Trophoblast cell (in vitro differentiated cells and primary cell): ENCODE measurements at regions not wholly inside any gene's neighbourhood (a gene's known extent, or its start where the extent isn't known, plus 50 kb on each side); places are given as distances from the start of the nearest gene placed in this dataset.

Experiments used
- DNase-seq, 2 donors: peaks; one replicate each; pipeline ENCODE4 v3.0.0-alpha.2; 2016
- H2AFZ ChIP-seq: 2 replicates; pipeline ENCODE4 v1.6.1; 2013; ENCODE audit warnings: low read length, moderate library complexity, mild to moderate bottlenecking; ENCODE audit not compliant: insufficient read depth, poor library complexity
- H2AK5ac ChIP-seq: 2 replicates; pipeline ENCODE4 v1.6.1; 2013; ENCODE audit warnings: mild to moderate bottlenecking, low read length
- H2BK120ac ChIP-seq: 2 replicates; pipeline ENCODE4 v1.6.1; 2013; ENCODE audit warnings: low read length, mild to moderate bottlenecking, moderate library complexity; ENCODE audit not compliant: insufficient read depth, poor library complexity
- H2BK12ac ChIP-seq: 2 replicates; pipeline ENCODE4 v1.6.1; 2013; ENCODE audit warnings: mild to moderate bottlenecking, low read length, moderate library complexity
- H2BK5ac ChIP-seq: 2 replicates; pipeline ENCODE4 v1.6.1; 2013; ENCODE audit warnings: low read length, low read depth, moderate library complexity, mild to moderate bottlenecking; ENCODE audit not compliant: poor library complexity
- H3K14ac ChIP-seq: 2 replicates; pipeline ENCODE4 v1.6.1; 2013; ENCODE audit warnings: mild to moderate bottlenecking, low read length
- H3K18ac ChIP-seq: 2 replicates; pipeline ENCODE4 v1.6.1; 2013; ENCODE audit warnings: mild to moderate bottlenecking, low read length
- H3K23ac ChIP-seq: 2 replicates; pipeline ENCODE4 v1.6.1; 2013; ENCODE audit warnings: low read length
- H3K27ac ChIP-seq: 2 replicates; pipeline ENCODE4 v1.5.1; 2013; ENCODE audit warnings: low read depth, mild to moderate bottlenecking, inconsistent platforms, low read length, moderate library complexity
- H3K27me3 ChIP-seq: 2 replicates; pipeline ENCODE4 v1.6.1; 2013; ENCODE audit warnings: inconsistent platforms, mild to moderate bottlenecking, low read length, moderate library complexity; ENCODE audit not compliant: insufficient read depth
- H3K36me3 ChIP-seq, 2 experiments: 1 replicate in 1 of 2; 2 replicates in 1 of 2; pipeline ENCODE4 v1.6.1; 2013; ENCODE audit warnings: low read length in 2 of 2, mild to moderate bottlenecking in 2 of 2, moderate library complexity in 1 of 2; ENCODE audit not compliant: insufficient read depth in 2 of 2, control insufficient read depth in 1 of 2
- H3K4ac ChIP-seq: 2 replicates; pipeline ENCODE4 v1.6.1; 2013; ENCODE audit warnings: low read depth, mild to moderate bottlenecking, low read length, moderate library complexity
- H3K4me1 ChIP-seq, 2 experiments: 1 replicate in 1 of 2; 2 replicates in 1 of 2; pipeline ENCODE4 v1.6.1; 2013; ENCODE audit warnings: low read length in 2 of 2, mild to moderate bottlenecking in 2 of 2, moderate library complexity in 1 of 2; ENCODE audit not compliant: insufficient read depth in 2 of 2, control insufficient read depth in 1 of 2
- H3K4me2 ChIP-seq: 2 replicates; pipeline ENCODE4 v1.6.1; 2013; ENCODE audit warnings: inconsistent platforms, mild to moderate bottlenecking, low read length, moderate library complexity
- H3K4me3 ChIP-seq: 2 replicates; pipeline ENCODE4 v1.5.1; 2013; ENCODE audit warnings: mild to moderate bottlenecking, low read depth, low read length, inconsistent platforms
- H3K79me1 ChIP-seq: one replicate; pipeline ENCODE4 v1.6.1; 2013; ENCODE audit warnings: low read length
- H3K79me2 ChIP-seq: 2 replicates; pipeline ENCODE4 v1.6.1; 2013; ENCODE audit warnings: low read length, mild to moderate bottlenecking; ENCODE audit not compliant: control insufficient read depth, insufficient read depth, poor library complexity
- H3K9ac ChIP-seq: 2 replicates; pipeline ENCODE4 v1.6.1; 2013; ENCODE audit warnings: mild to moderate bottlenecking, low read length
- H3K9me3 ChIP-seq: 2 replicates; pipeline ENCODE4 v1.6.1; 2013; ENCODE audit warnings: low read depth, mild to moderate bottlenecking, control low read depth, inconsistent platforms, low read length; ENCODE audit not compliant: insufficient read depth
- H4K12ac ChIP-seq: 2 replicates; pipeline ENCODE4 v1.6.1; 2013; ENCODE audit warnings: low read depth, mild to moderate bottlenecking, low read length, moderate library complexity
- H4K8ac ChIP-seq: 2 replicates; pipeline ENCODE4 v1.6.1; 2013; ENCODE audit warnings: low read depth, mild to moderate bottlenecking, low read length, moderate library complexity
- H4K91ac ChIP-seq: one replicate; pipeline ENCODE4 v1.6.1; 2013; ENCODE audit warnings: low read depth, mild to moderate bottlenecking, low read length, moderate library complexity
- WGBS: extraction: QIAGEN DNeasy Blood & Tissue Kit; methylation state at CpG from one replicate; pipeline ENCODE4 v1.1.7; 2013; ENCODE audit warnings: missing lambda C conversion rate; ENCODE audit not compliant: insufficient read length, insufficient coverage; ENCODE audit errors: extremely low coverage; 5-methylcytosine and 5-hydroxymethylcytosine counted together

- WGBS: no CpG with 5 or more reads among the region's 2 CpGs
- no peak overlapping the region for H3K9ac ChIP-seq
- H3K4me3 ChIP-seq: no peak overlapping the region
- no peak overlapping the region for H3K14ac ChIP-seq
- no peaks in the 10 kb centered on the region for H3K4me1 ChIP-seq
- no peak overlapping the region for H2AFZ ChIP-seq
- no peaks in the 10 kb centered on the region for H3K36me3 ChIP-seq
- no peak overlapping the region for H3K27ac ChIP-seq
- no peak for DNase-seq
- H3K4me2 ChIP-seq: no peak overlapping the region
- H3K27me3 ChIP-seq: no peaks in the 10 kb centered on the region
- H3K9me3 ChIP-seq: no peaks in the 10 kb centered on the region
- H3K4ac ChIP-seq: no peak overlapping the region
- H3K18ac ChIP-seq: no peak overlapping the region
- H4K12ac ChIP-seq: no peak overlapping the region
- no peak overlapping the region for H3K23ac ChIP-seq
- no peak overlapping the region for H2BK120ac ChIP-seq
- no peaks in the 10 kb centered on the region for H3K79me1 ChIP-seq
- no peak overlapping the region for H4K8ac ChIP-seq
- H4K91ac ChIP-seq: no peak overlapping the region
- H2BK12ac ChIP-seq: no peak overlapping the region
- H3K79me2 ChIP-seq: no peaks in the 10 kb centered on the region
- no peak overlapping the region for H2AK5ac ChIP-seq
- no peak overlapping the region for H2BK5ac ChIP-seq
These were observed 548.3 kb upstream of the CDH18 start for GRCh38 chr5:20536341-20536740.

- Histone ChIP-seq H3K4ac (no peak overlapping the region), H2BK5ac (no peak overlapping the region), H3K9me3 (no peaks in the 10 kb centered on the region), H3K79me1 (no peaks in the 10 kb centered on the region), H3K27me3 (no peaks in the 10 kb centered on the region), H2BK120ac (no peak overlapping the region), H4K8ac (no peak overlapping the region), H4K91ac (no peak overlapping the region), H3K36me3 (no peaks in the 10 kb centered on the region), H3K18ac (no peak overlapping the region), H3K4me3 (no peak overlapping the region), H3K79me2 (no peaks in the 10 kb centered on the region), H3K4me1 (no peaks in the 10 kb centered on the region), H3K4me2 (no peak overlapping the region), H3K23ac (no peak overlapping the region), H2BK12ac (no peak overlapping the region), H3K9ac (no peak overlapping the region), H2AFZ (no peak overlapping the region), H2AK5ac (no peak overlapping the region), H4K12ac (no peak overlapping the region), H3K27ac (no peak overlapping the region), H3K14ac (no peak overlapping the region)
- no CpG with 5 or more reads among the region's 1 CpG for WGBS
- DNase-seq: no peak
These were observed 540.5 kb upstream of the CDH18 start for GRCh38 chr5:20528471-20528870.

- Histone ChIP-seq H2BK5ac (no peak overlapping the region), H4K8ac (no peak overlapping the region), H3K9me3 (no peaks in the 10 kb centered on the region), H3K27ac (no peak overlapping the region), H3K23ac (no peak overlapping the region), H3K4me2 (no peak overlapping the region), H3K9ac (no peak overlapping the region), H3K79me2 (no peaks in the 10 kb centered on the region), H3K4ac (no peak overlapping the region), H3K14ac (no peak overlapping the region), H2BK12ac (no peak overlapping the region), H4K12ac (no peak overlapping the region), H2AK5ac (no peak overlapping the region), H3K4me3 (no peak overlapping the region), H3K27me3 (no peaks in the 10 kb centered on the region), H2AFZ (no peak overlapping the region), H3K79me1 (no peaks in the 10 kb centered on the region), H3K36me3 (no peaks in the 10 kb centered on the region), H4K91ac (no peak overlapping the region), H3K4me1 (no peaks in the 10 kb centered on the region), H2BK120ac (no peak overlapping the region), H3K18ac (no peak overlapping the region)
- no CpG with 5 or more reads among the region's 5 CpGs for WGBS
- DNase-seq: no peak
These were observed 537.1 kb upstream of the CDH18 start for GRCh38 chr5:20524991-20525529.

- H2AK5ac ChIP-seq: no peak overlapping the region
- no peak overlapping the region for H3K23ac ChIP-seq
- no peak overlapping the region for H3K4ac ChIP-seq
- no peaks in the 10 kb centered on the region for H3K4me1 ChIP-seq
- no peak overlapping the region for H4K8ac ChIP-seq
- no peaks in the 10 kb centered on the region for H3K27me3 ChIP-seq
- no peak overlapping the region for H2BK120ac ChIP-seq
- H3K4me2 ChIP-seq: no peak overlapping the region
- H3K27ac ChIP-seq: no peak overlapping the region
- H4K91ac ChIP-seq: no peak overlapping the region
- no peaks in the 10 kb centered on the region for H3K79me1 ChIP-seq
- no peak overlapping the region for H3K9ac ChIP-seq
- H3K36me3 ChIP-seq: no peaks in the 10 kb centered on the region
- no peak overlapping the region for H2BK12ac ChIP-seq
- no peaks in the 10 kb centered on the region for H3K9me3 ChIP-seq
- WGBS: no CpG with 5 or more reads among the region's 3 CpGs
- H3K4me3 ChIP-seq: no peak overlapping the region
- H4K12ac ChIP-seq: no peak overlapping the region
- no peak overlapping the region for H3K14ac ChIP-seq
- no peak overlapping the region for H2AFZ ChIP-seq
- H2BK5ac ChIP-seq: no peak overlapping the region
- no peaks in the 10 kb centered on the region for H3K79me2 ChIP-seq
- DNase-seq: no peak
- H3K18ac ChIP-seq: no peak overlapping the region
These were observed 535.0 kb upstream of the CDH18 start for GRCh38 chr5:20522905-20523482.
